SHP77 treated with DMSO at 0.1 percent for 48 hours (cell line): ENCODE measurements at regions not wholly inside any gene's neighbourhood (a gene's known extent, or its start where the extent isn't known, plus 50 kb on each side); places are given as distances from the start of the nearest gene placed in this dataset.

ENCODE experiments used
- DNase-seq: peaks from one replicate; lab custom pipeline; 2025; lab: John Stamatoyannopoulos, UW

DNA sequence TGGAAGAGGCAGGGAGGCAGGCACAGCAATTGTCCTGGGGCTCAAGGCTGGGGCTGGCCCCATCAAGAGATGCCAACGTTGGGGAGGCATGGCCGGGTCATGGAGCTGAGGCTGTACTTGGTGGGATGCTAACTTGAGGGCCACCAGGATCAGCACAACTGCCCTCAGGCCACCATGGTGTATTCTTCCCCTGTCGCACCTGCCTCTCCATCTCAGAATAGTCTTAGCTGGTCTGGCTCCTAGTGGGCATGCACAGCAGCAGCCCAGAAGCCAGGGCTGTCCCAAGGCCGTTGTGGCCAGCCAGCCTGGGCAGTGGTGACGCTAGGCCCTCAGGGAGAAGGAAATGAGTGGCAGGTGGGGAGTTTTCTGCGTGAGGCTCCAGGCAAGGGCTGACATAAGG lies 91.3 kb downstream of the DHCR7 start:
- no peak for DNase-seq

GRCh38 chr11:71356280-71356876 lies 91.8 kb downstream of the DHCR7 start:
- DNase-seq: no peak

- no peak for DNase-seq
These were observed 92.9 kb downstream of the DHCR7 start for GRCh38 chr11:71355281-71355680.

DNA sequence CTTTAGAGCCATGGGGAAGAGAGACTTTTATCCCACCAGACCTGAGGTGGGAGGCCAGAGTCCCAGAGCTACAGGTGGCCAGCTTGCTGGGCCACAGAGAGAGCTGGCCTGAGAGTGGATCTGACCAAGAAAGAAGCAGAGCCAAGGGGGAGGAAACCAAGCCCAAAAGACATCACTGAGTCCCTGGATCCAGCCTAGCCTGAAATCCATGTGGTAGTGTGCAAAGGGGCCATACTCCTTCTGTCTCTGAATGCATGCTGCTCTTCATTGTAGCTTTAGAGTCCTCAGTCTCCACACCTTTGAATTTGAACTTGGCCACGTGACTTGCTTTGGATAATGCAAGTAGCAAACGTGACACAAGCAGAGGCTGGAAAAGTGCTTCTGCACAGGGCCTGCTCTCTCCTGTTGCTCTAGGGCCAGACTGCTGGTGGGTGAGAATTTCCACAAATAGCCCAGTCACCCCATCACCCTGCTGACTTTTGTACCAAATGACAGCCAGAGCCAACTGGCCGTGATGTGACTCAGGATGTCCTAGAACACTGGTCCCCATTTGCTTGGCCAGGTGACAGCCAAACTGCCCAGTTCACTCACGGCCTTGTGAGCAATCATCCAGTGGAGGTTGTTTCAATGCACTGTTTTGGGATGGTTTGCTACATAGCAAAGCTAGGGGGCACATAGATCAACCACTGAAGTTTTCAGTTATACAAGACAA lies 93.6 kb downstream of the DHCR7 start:
- DNase-seq: no peak

GRCh38 chr11:71352748-71353147 lies 95.4 kb downstream of the DHCR7 start:
- DNase-seq: no peak

GRCh38 chr11:71352226-71352625 lies 96.0 kb downstream of the DHCR7 start:
- no peak for DNase-seq

DNA sequence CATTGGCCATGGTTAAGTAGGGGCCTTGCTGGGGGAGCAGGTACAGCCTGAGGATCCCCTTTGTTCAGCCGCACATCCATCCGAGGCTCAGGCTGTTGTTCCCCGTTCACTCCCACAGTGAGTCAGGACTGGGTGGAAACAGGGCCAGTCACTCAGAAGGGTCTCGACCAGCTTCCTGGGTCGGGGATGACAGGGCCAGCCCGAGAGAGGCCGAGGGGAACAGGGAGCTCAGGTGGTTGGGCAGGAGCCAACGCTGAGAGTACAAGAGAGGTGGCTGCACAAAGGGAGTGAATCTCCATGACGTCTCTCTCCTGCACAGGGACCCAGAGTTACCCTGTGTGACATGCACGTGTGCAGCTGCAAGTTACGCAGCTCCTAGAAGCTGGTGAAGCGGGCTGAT lies 97.2 kb upstream of the SHANK2 start:
- no peak for DNase-seq

DNA sequence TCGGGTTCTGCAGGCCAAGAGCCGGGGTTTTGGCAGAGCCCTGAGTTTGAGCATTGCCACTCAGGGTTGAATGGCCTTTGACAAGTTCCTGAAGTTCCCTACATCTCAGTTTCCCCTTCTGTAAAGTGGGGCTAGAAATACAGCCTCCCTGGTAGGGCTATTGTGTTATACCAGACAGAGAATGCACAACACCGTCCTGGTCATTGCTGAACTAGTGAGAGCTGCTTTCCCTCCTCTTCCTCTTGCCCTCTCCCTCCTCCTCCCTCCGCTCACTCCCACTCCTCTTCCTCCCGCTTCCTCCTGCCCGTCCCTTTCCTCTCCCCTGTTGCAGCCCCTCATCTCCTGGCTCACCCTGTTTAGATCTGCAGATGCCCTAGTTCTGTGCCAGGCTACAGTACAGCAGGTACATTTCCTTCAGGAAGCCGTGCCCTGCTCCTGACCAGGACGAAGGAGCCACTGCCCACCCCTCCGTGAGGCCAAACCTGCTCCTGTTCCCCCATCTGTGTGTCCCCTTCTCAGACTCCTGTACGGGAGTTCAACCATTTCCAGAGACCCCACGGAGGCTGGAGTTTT lies 91.5 kb upstream of the SHANK2 start:
- no peak for DNase-seq

GRCh38 chr11:71342951-71343827 lies 90.8 kb upstream of the SHANK2 start:
- peak; percentile 3 for DNase-seq

DNA sequence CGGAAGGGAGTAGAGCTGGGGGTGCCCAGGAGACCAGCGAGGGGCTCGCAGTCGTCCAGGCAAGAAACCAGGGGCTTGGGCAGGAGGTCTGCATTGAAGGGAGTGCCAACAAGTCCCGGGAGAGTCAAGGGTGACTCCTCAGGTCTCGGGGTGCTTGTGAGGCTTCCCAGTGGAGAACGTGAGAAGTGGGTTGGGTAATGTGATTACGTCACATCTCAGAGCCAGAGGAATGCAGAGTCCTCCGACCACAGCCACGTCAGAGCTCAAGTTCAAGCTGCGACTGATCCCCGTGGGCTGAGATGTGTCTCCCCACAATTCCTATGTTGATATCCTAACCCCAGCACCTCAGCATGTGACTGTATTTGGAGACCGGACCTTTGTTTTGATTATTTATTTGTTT lies 89.7 kb upstream of the SHANK2 start:
- no peak for DNase-seq

- no peak for DNase-seq
These were observed 89.2 kb upstream of the SHANK2 start for GRCh38 chr11:71341596-71341995.

DNA sequence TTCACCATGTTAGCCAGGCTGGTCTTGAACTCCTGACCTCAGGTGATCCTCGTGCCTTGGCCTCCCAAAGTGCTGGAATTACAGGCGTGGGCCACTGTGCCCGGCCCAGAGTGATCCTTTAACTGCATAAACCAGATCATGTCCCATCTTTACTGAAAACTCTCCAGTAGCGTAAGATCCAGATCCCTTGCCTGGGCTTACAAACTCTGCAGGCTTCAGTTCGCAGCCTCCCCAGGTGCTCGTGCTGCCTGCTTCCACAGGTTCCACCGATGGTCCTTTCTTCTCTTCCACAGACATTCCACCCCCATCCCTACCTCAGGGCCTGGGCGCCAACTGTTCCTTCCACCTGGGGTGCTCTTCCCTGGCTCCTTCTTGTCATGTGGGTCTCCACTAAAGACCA lies 88.8 kb upstream of the SHANK2 start:
- no peak for DNase-seq

DNA sequence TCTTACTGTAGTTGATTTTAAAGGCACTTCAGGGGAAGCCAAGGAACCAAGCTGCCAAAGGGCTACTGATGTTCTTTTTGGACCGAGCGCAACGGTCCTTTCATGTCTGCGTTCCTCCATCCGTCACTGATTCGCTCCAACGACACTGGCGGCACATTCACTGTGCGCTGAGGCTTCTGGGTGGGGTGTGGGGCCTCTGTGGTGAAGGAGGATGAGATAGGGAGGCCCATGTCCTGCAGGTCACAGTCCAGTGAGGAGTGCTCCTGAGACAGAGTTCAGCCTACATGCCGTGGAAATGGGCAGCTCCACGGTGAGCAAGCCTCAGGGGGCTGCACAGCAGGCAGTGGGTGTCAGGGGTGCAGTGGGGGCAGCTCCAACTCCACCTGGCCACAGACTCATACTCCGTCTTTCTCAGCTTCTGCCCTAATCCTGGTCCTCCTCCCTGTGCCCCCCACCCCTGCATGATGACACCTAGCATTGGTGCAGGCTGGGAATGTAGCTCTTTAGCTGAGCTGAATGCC lies 87.8 kb upstream of the SHANK2 start:
- no peak for DNase-seq

- DNase-seq: no peak
These were observed 87.1 kb upstream of the SHANK2 start for GRCh38 chr11:71339396-71339881.

DNA sequence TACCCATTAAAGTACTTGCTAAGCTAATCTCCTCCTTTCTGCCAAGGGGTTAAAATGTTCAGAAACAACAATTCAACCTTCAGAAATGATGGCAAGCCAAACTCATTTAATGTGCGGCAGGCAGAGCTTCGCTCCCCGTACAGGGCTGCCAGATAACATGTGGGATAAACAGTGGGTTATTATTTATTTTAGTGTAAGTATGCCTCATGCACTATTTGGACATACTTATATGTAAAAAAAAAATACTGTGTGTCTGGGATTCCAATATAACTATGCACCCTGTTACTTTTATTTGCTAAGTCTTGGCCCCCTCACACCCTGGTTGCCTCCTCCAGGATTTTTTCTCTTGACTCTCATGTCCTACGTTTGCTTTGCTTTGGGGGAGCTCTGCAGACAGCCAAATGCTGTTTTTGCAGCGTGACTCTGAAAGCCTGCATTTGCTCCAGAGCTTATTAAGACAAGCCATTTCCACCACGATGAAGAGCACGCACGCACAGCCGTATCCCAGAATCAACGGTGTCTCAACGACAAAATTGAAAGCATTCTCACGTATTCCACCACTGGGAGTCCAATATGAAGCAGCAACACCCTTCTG lies 86.5 kb upstream of the SHANK2 start:
- no peak for DNase-seq

- no peak for DNase-seq
These were observed 84.8 kb upstream of the SHANK2 start for GRCh38 chr11:71336996-71337754.

GRCh38 chr11:71336176-71336995 lies 84.0 kb upstream of the SHANK2 start:
- DNase-seq: no peak

GRCh38 chr11:71335371-71335770 lies 83.0 kb upstream of the SHANK2 start:
- no peak for DNase-seq

DNA sequence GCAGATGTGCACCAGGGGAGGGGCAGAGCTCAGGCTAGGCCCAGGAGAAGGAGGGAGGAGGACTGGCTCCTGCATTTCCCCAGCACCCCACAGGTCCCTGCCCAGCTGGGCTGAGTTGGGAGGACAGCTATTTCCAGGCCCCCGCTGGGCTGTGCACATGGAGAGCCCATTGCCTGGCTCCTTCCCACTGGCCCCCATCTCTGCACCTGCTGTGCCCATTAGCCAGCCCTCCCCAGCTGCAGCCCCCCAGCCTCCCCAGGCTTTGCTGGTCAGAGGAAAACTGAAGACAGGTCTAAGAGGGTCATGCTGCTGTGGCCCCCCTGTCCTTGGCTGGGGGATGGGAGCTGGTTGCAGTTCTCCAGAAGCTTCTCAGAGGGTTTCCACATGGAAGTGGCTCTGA lies 81.8 kb upstream of the SHANK2 start:
- no peak for DNase-seq

- no peak for DNase-seq
These were observed 81.1 kb upstream of the SHANK2 start for GRCh38 chr11:71333473-71333872.
